H4 (cell line): ENCODE measurements at regions not wholly inside any gene's neighbourhood (a gene's known extent, or its start where the extent isn't known, plus 50 kb on each side); places are given as distances from the start of the nearest gene placed in this dataset.
A peak's percentile ranks its signal among the peaks of the same experiment; 100 is the strongest.
"Not testable (repeated sequence)": the region's sequence is repeated elsewhere in the genome, so short reads cannot be mapped to it uniquely, and the experiment has no call there.

ENCODE experiments used
- DNase-seq: peaks from one replicate; pipeline ENCODE4 v3.0.0-alpha.2; 2015; ENCODE audit warnings: low spot score

DNA sequence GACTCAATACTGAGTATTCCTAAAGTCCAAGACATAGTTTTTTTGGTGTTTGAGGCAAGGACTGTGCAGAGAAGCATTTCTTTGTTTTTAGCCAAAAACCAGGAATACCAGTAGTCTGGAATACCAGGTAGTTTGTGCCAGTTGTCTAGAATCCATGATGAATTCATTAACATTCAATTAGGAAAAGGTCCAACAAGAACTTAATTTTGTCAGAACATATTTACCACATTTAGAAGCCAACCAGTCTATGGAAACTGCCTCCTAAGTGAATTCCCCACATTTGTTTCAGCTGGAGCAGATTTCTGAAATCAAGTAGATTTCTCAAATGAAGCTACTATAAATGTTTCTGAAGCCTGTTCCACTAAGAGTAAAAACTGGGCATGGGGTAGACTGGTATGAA, 1584.8 kb upstream of the ADGRL3 start:
- DNase-seq: no peak

DNA sequence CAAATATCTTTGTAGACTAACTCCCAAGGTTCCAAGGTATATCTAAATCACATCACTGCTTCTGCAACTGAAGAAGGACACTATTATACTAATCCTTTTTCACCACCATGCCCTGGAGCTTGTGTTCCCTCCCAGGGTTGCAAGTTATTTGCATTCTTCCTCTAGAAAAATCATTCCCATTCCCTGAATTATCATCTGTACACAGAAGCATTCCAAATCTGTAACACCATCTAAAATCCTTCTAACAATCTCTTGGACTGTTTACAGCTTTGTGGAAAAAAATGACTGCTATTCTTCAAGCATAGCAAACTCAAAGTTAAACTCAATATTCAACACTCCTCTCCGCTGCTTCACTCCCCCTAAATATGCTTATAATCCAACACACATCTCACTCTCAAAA, 1570.8 kb upstream of the ADGRL3 start:
- DNase-seq: no peak

DNA sequence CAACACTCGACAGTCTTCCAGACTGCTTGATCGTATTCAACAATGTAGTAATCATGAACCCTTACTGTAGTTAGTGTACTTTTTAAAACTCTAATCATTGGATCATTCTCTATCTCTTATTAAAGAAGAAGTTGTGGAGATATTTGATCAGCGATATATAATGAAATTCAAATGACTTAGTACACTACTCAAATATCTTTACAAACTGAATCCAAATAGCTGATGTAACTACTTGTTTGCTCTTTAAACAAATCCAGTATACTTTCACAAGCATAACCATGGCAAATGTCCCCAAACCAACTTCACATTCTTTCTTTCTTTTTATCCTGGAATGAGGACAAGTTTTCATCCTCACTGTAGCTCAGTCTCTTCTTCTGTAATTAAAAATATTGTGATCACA, 1569.9 kb upstream of the ADGRL3 start:
- DNase-seq: no peak

DNA sequence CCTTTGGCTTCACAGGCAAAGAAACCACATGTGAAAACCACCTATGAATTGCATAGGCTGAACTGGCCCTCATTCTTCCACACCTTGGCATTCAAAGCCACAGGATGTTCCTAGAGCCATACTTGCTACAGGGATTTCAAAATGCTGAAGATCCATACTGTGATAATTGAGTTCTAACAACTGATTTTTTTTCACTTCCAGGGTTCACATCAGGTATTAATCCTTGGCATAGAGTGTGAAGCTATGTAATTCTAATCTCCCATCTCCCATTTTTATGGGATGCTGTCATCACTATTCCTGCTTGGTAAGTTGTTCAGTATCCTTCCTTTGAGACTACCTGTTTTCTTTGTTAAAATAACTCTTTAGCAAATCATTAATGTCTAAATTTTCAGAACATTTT, 1569.2 kb upstream of the ADGRL3 start:
- DNase-seq: no peak

DNA sequence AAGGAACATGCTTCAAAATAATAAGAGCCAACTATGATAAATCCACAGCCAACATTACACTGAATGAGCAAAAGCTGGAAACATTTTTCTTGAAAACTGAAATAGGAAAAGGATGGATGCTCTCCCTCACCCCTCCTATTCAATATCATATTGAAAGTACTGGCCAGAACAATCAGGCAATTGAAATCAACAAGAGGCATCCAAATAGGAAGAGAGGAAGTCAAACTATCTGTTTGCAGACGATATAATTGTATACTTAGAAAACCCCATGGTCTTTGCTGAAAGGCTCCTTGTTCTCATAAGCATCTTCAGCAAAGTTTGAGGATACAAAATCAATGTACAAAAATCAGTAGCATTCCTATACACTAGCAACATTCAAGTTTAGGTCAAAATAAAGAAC, 1562.5 kb upstream of the ADGRL3 start:
- DNase-seq: no peak

DNA sequence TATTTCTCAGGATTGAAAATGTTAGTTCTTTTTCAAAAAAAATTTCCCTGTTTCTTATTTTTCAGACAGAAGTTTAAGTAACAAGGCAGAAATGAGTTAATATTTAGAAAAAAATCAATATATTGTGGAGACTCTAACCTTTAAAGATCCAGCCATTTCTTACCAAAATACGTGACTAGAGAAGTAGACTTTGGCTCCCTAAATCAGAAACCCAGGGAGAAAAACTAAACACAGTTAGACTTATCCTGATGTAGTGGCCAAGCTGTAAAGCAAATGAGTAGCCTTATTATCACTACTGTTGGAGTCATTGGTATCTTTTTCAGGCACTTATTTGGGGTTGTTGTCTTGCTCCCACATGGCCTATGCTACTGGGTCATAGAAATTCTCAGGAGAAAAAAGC, 1556.4 kb upstream of the ADGRL3 start:
- no peak for DNase-seq

DNA sequence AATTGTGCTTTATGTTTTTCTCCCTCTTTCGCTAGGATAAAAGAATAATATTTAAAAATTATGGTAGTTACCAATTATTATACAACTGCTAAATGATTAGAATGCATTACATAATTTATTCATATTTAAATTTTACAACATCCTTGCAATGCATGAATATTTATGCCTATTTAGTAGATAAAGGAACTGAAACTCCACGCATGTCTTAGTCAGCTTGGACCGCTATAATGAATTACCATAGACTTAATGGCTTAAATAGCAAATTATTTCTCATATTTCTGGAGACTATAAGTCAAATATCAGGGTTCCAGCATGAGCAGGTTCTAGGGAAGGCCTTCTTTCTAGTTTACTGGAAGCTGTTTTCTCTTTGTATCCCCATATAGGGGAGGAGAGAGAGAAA, 1555.4 kb upstream of the ADGRL3 start:
- no peak for DNase-seq

DNA sequence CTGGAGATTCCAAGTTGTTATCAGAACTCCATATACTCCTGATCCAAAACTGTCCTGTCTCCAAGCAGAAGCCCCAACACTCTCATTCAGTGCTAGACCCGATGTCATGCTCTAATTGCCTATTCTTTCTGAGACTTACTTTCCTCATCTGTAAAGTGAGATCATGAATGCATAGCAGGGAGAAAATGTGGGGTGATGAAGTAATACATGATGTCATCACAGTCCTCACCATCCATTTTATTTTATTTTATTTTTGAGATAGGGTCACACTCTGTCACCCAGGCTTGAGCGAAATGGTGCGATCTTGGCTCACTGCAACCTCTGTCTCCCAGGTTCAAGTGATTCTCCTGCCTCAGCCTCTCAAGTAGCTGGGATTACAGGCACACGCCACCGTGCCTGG, 1554.0 kb upstream of the ADGRL3 start:
- no peak for DNase-seq

DNA sequence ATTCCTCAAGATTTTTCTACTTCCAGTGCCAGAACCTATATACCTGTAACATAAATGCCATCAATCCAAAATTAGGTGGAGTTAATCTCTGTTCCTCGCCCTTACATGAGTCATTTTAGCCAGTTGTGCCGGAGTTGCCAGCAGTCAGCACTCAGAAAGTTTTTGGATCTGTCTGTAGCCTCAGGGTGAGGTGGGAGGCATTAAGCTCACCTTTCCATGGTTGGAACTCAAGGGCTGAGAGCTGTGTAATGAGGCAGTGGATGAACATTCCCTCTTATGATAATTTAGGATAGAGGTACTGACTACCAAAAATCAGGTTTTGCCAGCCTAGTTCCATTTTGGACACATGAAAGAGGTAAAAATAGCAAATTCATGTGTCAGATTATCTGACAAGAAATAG, 1553.1 kb upstream of the ADGRL3 start:
- no peak for DNase-seq

DNA sequence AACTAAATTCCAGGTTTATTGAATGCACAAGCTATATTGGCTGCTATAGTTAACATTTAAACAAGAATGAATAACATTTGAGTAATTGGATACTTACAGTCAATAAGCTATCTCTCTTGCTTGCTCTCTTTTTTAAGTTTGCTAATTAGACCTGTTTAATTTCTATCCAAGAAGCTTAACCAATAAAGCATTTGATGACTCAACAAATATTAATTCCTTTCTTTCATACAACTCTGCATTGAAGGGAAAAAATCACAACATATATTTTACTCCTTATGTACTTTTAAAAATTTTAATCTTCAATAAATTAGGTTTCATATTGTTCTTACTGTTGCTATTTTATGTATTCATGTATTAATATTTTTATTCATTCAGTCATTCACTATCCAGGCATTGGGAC, 1552.6 kb upstream of the ADGRL3 start:
- DNase-seq: no peak

DNA sequence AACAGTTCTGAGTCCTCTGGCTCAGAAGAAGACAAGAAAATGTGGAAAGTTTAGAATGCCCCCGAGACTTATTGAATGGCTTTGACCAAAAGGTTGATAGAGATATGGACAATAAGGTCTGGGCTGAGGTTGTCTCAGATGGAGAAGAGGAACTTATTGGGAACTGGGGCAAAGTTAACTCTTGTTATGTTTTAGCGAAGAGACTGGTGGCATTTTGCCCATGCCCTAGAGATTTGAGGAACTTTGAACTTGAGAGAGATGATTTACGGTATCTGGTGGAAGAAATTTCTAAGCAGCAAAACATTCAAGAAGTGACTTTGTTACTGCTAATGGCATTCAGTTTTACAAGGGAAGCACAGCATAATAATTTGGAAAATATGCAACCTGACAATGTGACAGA, 1549.3 kb upstream of the ADGRL3 start:
- no peak for DNase-seq

DNA sequence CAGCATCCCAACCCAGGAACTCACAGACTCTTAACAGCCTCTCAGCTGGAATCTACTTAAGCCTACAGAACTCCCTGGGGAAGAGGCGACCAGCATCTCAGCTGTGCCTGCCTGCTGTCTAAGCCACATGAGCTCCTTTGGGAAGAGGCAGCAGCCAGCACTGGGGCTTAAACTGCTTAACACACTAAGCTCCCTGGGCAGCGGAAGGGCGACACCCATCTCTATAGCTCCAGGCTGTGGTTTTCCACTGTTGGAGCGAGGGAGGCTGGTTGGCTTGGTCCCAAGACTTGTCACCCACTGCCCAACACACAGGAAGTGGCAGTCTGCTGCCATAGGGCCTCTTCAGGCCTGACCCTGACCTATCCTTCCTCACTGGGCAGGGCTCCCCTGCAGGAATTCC, 1544.1 kb upstream of the ADGRL3 start:
- peak; percentile 63 for DNase-seq

DNA sequence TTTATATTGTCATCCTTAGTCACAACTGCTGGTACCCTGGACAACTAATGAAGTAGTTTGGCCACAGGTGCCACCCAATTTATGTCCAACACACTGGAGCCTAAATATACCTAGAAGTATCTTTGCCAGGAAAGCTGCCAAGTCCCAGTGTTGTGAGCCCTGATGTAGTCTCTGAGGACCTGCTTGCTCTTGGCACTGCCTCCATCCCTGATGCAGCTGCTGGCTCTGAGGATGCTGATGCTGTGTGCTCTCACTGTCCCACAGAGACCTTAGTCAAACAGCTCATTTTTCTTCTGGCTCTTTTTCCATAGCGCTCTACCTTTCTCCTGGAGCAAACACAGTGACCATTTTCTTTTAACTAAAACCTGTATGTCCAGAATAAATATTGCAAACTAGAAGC, 1535.4 kb upstream of the ADGRL3 start:
- no peak for DNase-seq

DNA sequence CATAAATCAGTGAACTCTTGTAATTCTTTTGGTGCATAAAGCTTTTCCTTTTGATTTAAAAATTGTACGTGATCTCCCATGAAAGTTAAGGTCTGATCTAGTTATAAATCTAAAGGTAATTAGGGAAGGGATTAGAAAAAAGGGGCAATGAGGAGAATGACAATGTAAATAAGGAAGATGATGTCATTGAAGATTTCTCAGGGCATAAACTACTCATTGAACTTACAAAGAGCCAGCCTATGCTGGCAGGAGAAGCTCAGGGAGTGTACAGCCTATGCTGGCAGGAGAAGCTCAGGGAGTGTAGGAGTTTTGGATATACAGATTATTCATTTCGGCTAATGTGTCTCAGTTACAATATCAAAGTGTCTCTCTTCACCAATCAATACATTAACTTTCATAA, 1533.5 kb upstream of the ADGRL3 start:
- DNase-seq: no peak

DNA sequence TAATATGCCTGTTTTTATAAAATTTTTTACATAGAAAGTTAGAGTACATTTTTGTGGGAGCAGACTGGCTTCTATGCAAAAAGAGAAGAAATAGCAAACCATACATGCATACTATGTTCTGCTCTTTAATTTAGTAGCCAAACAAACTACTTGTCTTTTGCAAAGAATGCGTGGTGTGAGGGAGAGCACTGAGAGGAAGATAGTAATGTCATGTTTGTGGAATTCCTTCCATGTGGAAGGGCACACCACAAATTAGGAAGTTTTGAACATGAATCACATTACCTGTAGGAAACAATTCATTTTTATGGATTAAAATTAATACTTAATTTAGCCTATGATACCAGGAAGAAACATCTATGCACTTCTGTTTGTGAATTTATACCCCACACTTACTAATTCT, 1529.1 kb upstream of the ADGRL3 start:
- no peak for DNase-seq

DNA sequence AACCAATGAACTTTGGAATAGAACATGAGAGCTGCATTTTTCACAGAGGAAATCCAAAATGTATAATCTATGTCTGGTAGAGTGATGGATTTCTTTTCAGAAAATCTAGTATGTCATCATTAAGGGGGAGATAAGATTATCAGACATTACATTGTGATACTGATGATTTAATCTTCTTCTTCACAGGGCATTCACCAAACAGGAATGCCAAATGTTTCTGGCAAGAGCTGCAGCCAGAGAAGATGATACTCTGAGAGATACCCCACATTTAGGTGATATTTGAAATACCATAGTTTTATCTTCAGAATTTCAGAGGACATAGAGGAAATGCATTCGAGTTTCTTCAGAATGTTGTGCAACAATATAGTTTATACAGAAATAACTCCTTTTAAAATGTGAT, 1523.7 kb upstream of the ADGRL3 start:
- no peak for DNase-seq

DNA sequence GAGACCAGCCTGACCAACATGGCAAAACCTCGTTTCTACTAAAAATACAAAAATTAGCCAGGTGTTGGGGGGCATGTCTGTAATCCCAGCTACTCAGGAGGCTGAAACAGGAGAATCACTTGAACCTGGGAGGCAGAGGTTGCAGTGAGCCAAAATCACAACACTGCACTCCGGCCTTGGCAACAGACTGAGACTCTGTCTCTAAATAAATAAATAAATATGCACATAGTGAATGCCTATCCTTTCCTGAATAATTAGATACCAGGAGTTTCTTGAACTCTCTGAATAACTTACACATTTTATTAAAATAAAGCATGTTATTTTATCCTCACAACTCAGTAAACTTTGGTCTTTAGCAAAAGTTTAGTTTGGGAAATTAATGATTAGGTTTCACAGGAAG, 1523.1 kb upstream of the ADGRL3 start:
- DNase-seq: not testable (repeated sequence)

DNA sequence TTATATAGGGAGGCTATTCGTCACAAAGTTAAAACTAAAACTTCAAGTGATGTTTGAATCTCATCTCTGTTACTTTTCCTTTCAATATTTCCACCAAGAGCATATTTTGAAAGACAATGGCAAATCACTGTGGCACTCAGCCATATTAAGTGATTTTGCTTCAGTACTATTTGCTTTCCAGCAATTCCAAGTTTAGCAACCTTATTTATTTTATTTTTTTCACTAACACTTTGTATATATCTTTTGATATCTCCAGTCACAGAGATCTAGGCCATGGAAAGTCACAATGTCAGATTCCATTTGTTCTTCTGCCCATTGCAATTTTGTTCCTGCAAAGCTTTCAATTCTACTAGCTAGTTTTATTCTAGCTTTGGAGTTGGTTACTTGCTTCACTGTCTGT, 1514.5 kb upstream of the ADGRL3 start:
- DNase-seq: no peak

DNA sequence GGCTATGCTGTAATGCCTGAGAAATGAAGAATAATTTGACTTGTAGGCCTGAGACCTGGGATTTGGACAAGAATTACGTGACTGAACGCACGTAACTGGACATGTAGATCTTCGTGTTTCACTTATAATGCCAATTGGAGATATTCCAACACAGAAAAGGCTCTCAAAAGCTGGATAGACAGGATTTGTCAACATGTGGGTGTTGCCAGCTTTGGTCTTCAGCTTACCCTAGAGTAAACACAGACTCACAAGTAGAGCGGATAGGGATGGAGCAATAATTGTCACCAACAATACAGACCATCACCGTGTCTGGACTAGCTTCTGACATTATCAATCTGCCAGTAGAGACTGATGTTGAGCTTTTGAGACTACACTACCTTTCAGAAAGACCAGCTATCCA, 1511.0 kb upstream of the ADGRL3 start:
- DNase-seq: no peak

DNA sequence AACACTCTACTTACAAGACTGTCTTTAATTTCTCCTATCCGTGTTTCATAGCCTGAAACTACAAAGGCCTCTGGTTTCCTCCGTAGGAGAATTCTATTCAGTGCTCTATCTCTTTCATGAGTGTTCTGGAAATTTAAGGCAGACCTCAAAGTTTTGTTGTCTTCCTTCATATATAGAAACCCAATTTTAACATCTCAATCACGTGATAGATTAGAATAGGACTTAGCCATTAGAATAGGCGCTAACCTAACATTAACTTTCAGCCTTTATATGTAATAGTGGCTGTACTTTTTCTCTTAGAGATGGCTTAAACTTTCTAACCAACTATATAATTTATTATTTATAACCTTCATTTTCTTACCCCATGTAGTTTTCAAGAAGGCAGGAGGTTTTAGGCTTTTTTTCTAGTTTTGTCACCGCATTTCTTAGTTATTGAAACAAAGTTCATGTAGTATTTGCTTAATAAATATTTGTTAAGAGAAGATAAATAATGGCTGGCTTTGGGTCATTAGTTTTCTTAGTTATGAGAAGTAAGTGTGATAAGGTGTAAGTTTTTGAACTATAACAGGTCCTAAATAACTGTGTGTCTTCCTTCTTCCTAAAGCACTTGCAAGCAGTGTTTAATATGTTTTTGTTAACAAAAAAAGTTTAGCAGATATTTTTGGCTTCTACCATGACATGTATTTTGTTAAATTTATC, 1504.6 kb upstream of the ADGRL3 start:
- no peak for DNase-seq

DNA sequence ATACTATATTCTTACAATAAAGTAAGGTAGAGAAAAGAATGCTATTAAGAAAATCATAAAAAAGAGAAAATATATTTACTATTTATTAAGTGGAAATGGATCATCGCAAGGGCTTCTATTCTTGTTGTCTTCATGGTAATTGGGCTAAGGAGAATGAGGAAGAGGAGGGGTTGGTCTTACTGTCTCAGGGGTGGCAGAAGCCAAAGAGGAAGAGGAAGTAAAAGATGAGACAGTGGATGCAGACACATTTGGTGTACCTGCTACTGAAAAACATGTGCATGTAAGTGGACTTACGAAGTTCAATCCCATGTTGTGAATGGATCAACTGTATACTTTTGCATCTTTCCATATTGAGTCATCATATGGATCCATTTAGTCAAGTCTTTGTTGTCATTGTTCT, 1502.1 kb upstream of the ADGRL3 start:
- no peak for DNase-seq

DNA sequence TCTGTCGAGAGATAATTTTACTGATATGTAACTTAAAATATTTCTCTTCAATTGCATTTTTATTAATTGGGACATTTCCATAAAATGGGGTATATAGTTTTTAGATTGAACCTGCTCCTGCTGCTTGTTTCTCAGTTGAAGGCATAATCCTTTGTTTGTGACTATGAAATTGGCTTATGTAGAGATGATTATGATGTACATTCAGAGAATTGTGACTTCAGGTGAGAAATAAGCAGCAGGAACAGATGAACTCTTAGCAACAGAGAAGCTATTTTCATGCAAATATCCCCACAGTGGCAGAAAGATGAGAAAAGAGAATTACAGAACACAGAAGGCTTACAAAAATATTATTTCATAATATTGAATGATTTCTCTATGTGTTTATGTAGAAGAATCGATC, 1499.5 kb upstream of the ADGRL3 start:
- no peak for DNase-seq

DNA sequence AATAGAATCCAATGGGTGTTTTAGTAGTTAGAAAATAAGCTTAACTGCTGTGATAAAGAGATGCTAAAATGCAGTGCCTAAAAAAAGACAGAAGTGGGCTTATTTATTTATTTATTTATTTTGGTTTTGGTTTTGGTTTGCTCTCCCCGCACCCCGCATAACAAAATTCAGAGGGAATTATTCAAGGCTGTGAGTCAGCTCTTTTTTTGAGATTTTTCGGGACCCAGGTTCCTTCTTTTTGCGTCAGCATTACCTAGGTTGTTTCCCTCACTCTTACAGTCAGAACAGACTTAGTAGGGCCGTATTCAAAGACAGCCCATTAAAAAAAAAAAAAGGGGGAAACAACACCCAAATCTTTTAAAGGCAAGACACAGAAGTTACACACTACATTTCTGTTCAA, 1495.5 kb upstream of the ADGRL3 start:
- DNase-seq: peak; percentile 6

DNA sequence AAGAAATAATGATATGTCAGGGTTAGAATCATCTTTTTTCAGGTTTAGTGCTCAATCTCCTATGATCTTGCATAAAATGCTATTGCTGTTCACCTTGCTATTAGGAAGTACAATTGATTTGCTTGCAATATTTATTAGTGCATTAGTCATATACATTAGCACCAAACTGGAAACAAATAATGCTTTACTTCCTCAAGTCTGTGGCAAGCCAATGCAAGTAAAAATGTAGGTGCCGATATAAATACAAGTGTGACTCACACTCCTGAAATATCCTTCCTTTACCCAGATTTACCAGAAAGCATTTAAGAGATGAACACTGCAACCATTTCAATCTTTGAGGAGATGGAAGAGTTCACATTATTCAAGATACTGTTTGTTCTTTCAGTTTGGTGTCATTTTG, 1487.7 kb upstream of the ADGRL3 start:
- DNase-seq: no peak

DNA sequence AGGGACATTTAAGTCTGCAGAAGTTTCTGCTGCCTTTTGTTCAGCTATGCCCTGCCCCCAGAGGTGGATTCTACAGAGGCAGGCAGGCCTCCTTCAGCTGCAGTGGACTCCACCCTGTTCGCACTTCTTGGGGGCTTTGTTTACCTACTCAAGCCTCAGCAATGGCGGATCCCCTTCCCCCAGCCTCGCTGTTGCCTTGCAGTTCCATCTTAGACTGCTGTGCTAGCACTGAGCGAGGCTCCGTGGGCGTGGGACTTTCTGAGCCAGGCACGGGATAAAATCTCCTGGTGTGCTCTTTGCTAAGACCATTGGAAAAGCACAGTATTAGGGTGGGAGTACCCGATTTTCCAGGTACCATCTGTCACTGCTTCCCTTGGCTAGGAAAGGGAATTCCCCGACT, 1475.8 kb upstream of the ADGRL3 start:
- not testable (repeated sequence) for DNase-seq
